GM23248 (cell line): ENCODE measurements at regions not wholly inside any gene's neighbourhood (a gene's known extent, or its start where the extent isn't known, plus 50 kb on each side); places are given as distances from the start of the nearest gene placed in this dataset.

ENCODE experiments used
- DNase-seq: peaks from one replicate; pipeline ENCODE4 v3.0.0-alpha.2; 2015
- H2AFZ ChIP-seq: fragments of 200-600 bp; sonication (generic); 2 replicates; pipeline ENCODE4 v1.6.1; 2016; ENCODE audit warnings: antibody characterized with exemption
- H3F3A ChIP-seq: fragments of 200-600 bp; sonication (generic); 2 replicates; pipeline ENCODE4 v1.6.1; 2016; ENCODE audit warnings: mild to moderate bottlenecking, antibody characterized with exemption, mixed run types; ENCODE audit not compliant: insufficient read depth
- H3K27ac ChIP-seq: fragments of 200-600 bp; sonication (generic); 2 replicates; pipeline ENCODE4 v1.5.1; 2016; ENCODE audit warnings: mild to moderate bottlenecking
- H3K27me3 ChIP-seq: fragments of 200-600 bp; sonication (generic); replicated peaks from 2 replicates; pipeline ENCODE4 v1.6.1; 2016; ENCODE audit warnings: mild to moderate bottlenecking; ENCODE audit not compliant: insufficient read depth
- H3K36me3 ChIP-seq: fragments of 200-600 bp; sonication (generic); 2 replicates; pipeline ENCODE4 v1.6.1; 2016; ENCODE audit warnings: low read depth, mild to moderate bottlenecking
- H3K4me1 ChIP-seq: fragments of 200-600 bp; sonication (generic); 2 replicates; pipeline ENCODE4 v1.6.1; 2016; ENCODE audit warnings: mild to moderate bottlenecking; ENCODE audit not compliant: insufficient read depth
- H3K4me2 ChIP-seq: fragments of 200-600 bp; sonication (generic); one replicate; pipeline ENCODE4 v1.6.1; 2016; ENCODE audit warnings: mild to moderate bottlenecking; ENCODE audit not compliant: unreplicated experiment
- H3K4me3 ChIP-seq: fragments of 200-600 bp; sonication (generic); 2 replicates; pipeline ENCODE4 v1.5.1; 2016; ENCODE audit warnings: mild to moderate bottlenecking
- H3K79me2 ChIP-seq: fragments of 200-600 bp; sonication (generic); 2 replicates; pipeline ENCODE4 v1.6.1; 2016; ENCODE audit warnings: mild to moderate bottlenecking; ENCODE audit not compliant: insufficient read depth
- H3K9ac ChIP-seq: fragments of 200-600 bp; sonication (generic); 2 replicates; pipeline ENCODE4 v1.6.1; 2016; ENCODE audit warnings: mild to moderate bottlenecking
- H3K9me2 ChIP-seq: fragments of 200-600 bp; sonication (generic); 2 replicates; pipeline ENCODE4 v1.6.1; 2016; ENCODE audit warnings: mixed run types, mild to moderate bottlenecking, moderate library complexity; ENCODE audit not compliant: insufficient read depth
- H3K9me3 ChIP-seq: fragments of 200-600 bp; sonication (generic); one replicate; pipeline ENCODE4 v1.6.1; 2017; ENCODE audit warnings: low read depth
- H4K20me1 ChIP-seq: fragments of 200-600 bp; sonication (generic); 2 replicates; pipeline ENCODE4 v1.6.0; 2016; ENCODE audit not compliant: insufficient read depth
- EZH2 ChIP-seq: fragments of 200-600 bp; sonication (generic); IDR thresholded peaks from 2 replicates; pipeline ENCODE4 v1.6.1; 2018; ENCODE audit warnings: antibody characterized with exemption, mild to moderate bottlenecking; ENCODE audit not compliant: insufficient read depth, poor library complexity, severe bottlenecking
- EZH2phosphoT487 ChIP-seq: fragments of 200-600 bp; sonication (generic); IDR thresholded peaks from 2 replicates; pipeline ENCODE4 v1.6.1; 2018; ENCODE audit warnings: antibody characterized with exemption, moderate library complexity, mild to moderate bottlenecking, low read depth; ENCODE audit not compliant: insufficient read depth
- WGBS, 2 experiments: methylation state at CpG; one replicate each; pipeline ENCODE4 v1.1.6; 2015 to 2017; ENCODE audit warnings: low lambda C conversion rate in 2 of 2, low coverage in 1 of 2; ENCODE audit errors: missing lambda C conversion rate in 2 of 2; 5-methylcytosine and 5-hydroxymethylcytosine counted together
- in situ Hi-C: fragments of 300-500 bp; cut with MboI; formaldehyde crosslinking; loops from 2 replicates; pipeline ENCODE4 v1.15.0; 2020

DNA sequence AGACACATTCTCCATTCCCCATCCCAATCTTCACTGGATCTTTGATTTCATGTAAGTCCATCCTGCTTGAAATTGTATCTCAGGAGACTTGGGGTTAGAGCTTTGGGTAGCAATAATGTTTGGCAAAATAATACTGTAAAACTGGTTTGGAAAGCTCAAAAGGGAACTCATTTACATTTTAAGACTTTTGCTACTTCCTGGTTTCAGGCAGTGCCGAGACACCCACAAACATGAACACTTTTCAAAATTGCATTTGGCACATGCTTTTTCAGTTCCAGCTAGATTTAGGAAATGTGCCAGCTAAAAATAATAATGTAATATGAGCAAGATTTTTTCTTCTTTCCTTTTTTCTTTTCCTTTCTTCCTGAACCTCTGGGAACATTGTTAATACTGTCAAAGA, 145.7 kb upstream of the CBLB start:
- Histone ChIP-seq H2AFZ (peak overlapping the region; percentile 47), H3F3A (peaks cover 18% of the 10 kb centered on the region), H3K27ac (peak overlapping the region; percentile 87), H3K9me2 (no peaks in the 10 kb centered on the region), H3K4me3 (peak overlapping the region; percentile 12; the same call in 1 of the 2 replicates), H3K36me3 (no peaks in the 10 kb centered on the region), H4K20me1 (no peaks in the 10 kb centered on the region), H3K4me1 (peaks cover 18% of the 10 kb centered on the region), H3K79me2 (no peaks in the 10 kb centered on the region), H3K4me2 (peak overlapping the region; percentile 49), H3K9ac (peak overlapping the region; percentile 54), H3K9me3 (no peaks in the 10 kb centered on the region), H3K27me3 (no peaks in the 10 kb centered on the region)
- 31 to 40% methylated on average over 1 of the region's 1 CpG for WGBS, 2 experiments
- no peak for TF ChIP-seq EZH2
- no peak for TF ChIP-seq EZH2phosphoT487
- in situ Hi-C loops = no loop called here
- DNase-seq = peak; percentile 18

DNA sequence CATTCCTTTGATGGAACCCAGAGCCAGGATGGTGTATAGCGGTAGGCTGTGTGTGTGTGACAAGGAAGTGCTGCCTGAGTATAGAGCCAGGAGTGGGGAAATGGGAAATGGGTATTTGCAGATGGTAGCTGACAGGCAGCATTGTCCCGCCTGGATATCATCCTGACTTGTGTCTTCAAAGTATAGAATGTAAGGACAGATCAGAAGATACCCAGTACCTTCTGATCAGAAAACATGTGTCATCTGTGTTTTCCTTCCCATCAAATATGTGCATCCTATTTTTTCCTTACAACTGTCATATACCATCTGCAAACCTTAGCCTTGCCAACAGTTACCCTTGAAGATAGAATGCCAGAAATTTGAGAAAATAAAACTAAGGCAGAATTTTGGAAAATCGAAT, 146.2 kb upstream of the CBLB start:
- peaks cover 18% of the 10 kb centered on the region for H3K4me1 ChIP-seq
- no peak for TF ChIP-seq EZH2
- TF ChIP-seq EZH2phosphoT487 = no peak

DNA sequence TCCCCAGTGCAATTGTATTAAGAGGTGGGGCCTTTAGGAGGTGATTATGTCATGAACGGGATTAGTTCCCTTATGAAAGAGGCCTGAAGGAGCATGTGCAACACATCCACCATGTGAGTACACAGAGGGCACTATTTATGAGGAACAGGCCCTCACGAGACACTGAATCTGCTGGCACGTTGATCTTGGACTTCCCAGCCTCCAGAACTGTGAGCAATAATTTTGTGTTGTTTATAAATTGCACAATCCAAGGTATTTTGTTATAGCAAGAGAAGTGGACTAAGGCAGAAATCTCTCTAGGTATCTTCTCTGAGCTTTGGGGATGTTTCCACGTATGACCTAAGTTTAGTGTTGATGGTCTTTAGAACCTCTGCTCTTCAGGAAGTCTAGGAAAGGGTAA, 149.3 kb upstream of the CBLB start:
- Histone ChIP-seq H3K79me2 (no peaks in the 10 kb centered on the region), H3K9me3 (no peaks in the 10 kb centered on the region), H3K9ac (no peak overlapping the region), H3K9me2 (no peaks in the 10 kb centered on the region), H3K27me3 (no peaks in the 10 kb centered on the region), H3K4me2 (no peak overlapping the region), H3K36me3 (no peaks in the 10 kb centered on the region), H4K20me1 (no peaks in the 10 kb centered on the region), H3K4me1 (peaks cover 16% of the 10 kb centered on the region), H3F3A (peaks cover 15% of the 10 kb centered on the region), H3K27ac (no peak overlapping the region), H2AFZ (no peak overlapping the region), H3K4me3 (no peak overlapping the region)
- DNase-seq = no peak
- TF ChIP-seq EZH2 = no peak
- TF ChIP-seq EZH2phosphoT487 = no peak
- in situ Hi-C loops = no loop called here
- WGBS, 2 experiments = 95 to 97% methylated on average over 4 of the region's 4 CpGs

More for the DNA sequence above, 146.2 kb upstream of the CBLB start:
- no peaks in the 10 kb centered on the region for H3K79me2 ChIP-seq
- no peak for DNase-seq
- H3K4me2 ChIP-seq = peak overlapping the region; percentile 49
- in situ Hi-C loops = no loop called here
- H3K9me3 ChIP-seq = no peaks in the 10 kb centered on the region
- H3K9ac ChIP-seq = 0 out of 2 replicates have a peak overlapping the region, but pooled peaks have one; percentile 54
- H3K4me3 ChIP-seq = no peak overlapping the region
- no peaks in the 10 kb centered on the region for H3K9me2 ChIP-seq
- 100% methylated on average over 3 of the region's 3 CpGs for WGBS, 2 experiments
- peak overlapping the region; percentile 87 for H3K27ac ChIP-seq
- no peaks in the 10 kb centered on the region for H4K20me1 ChIP-seq
- H3K36me3 ChIP-seq = no peaks in the 10 kb centered on the region
- peak overlapping the region; percentile 47; the same call in 1 of the 2 replicates for H2AFZ ChIP-seq
- H3K27me3 ChIP-seq = no peaks in the 10 kb centered on the region
- H3F3A ChIP-seq = peaks cover 18% of the 10 kb centered on the region

DNA sequence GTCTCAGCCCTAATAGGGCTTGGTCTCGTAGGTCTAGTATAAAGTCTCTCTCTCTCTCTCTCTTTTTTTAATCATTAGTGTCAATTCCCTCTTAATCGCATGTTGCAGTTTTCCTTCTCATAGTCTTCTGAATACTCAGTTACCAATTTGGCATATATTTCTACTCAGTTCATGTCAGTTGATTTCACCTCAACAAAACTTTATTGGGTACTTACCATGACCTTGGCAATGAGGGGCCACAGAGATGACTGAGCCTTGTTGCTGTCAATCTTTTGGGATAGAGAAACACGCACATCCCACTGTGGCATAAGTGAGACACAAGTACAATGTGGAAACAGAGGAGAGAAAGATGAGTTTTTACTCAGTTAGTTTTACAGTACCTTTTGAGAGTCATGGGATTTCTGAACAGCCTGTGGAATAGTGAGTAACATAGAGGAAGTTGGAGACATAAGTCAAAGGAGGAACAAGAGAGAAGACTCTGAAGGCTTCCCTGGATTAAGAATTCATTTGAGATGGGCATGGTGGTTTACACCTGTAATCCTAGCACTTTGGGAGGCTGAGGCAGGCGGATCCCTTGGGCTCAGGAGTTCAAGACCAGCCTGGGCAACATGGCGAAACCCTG, 150.2 kb upstream of the CBLB start:
- peaks cover 8% of the 10 kb centered on the region for H3K4me1 ChIP-seq
- H2AFZ ChIP-seq = no peak overlapping the region
- no peak overlapping the region for H3K9ac ChIP-seq
- no peak overlapping the region for H3K4me3 ChIP-seq
- H3K4me2 ChIP-seq = no peak overlapping the region
- H3K9me2 ChIP-seq = no peaks in the 10 kb centered on the region
- in situ Hi-C loops = no loop called here
- no peaks in the 10 kb centered on the region for H3K79me2 ChIP-seq
- WGBS, 2 experiments = 87 to 90% methylated on average over 5 of the region's 5 CpGs
- DNase-seq = no peak
- H3K27me3 ChIP-seq = no peaks in the 10 kb centered on the region
- H3F3A ChIP-seq = peaks cover 7% of the 10 kb centered on the region
- H3K27ac ChIP-seq = no peak overlapping the region
- TF ChIP-seq EZH2phosphoT487 (no peak), EZH2 (no peak)
- H4K20me1 ChIP-seq = no peaks in the 10 kb centered on the region
- H3K9me3 ChIP-seq = no peaks in the 10 kb centered on the region
- H3K36me3 ChIP-seq = no peaks in the 10 kb centered on the region

DNA sequence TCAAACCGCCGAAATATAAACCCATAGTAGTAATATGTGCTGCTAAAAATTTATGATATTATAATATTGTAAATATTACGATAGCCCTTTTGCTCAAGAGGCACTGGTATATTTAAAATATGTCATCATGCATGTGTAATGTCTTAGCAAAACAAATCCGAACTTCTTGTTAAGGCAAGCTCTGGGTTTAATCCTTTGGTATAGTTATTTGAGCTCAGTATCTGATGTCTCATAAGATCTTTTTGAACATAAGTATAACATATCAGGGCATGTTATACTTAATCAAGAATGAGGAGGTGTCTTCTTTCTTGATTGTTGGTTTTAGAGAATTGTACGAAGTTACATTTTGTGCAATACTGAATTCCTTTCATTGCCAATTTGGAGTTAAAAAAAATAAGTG, 154.1 kb upstream of the CBLB start:
- Histone ChIP-seq H3K9me2 (no peaks in the 10 kb centered on the region), H3K4me2 (no peak overlapping the region), H3F3A (no peaks in the 10 kb centered on the region), H4K20me1 (no peaks in the 10 kb centered on the region), H2AFZ (no peak overlapping the region), H3K9ac (no peak overlapping the region), H3K4me3 (no peak overlapping the region), H3K79me2 (no peaks in the 10 kb centered on the region), H3K27ac (no peak overlapping the region), H3K27me3 (no peaks in the 10 kb centered on the region), H3K4me1 (peaks cover 12% of the 10 kb centered on the region), H3K9me3 (no peaks in the 10 kb centered on the region), H3K36me3 (no peaks in the 10 kb centered on the region)
- no peak for DNase-seq
- 93% methylated on average over 5 of the region's 5 CpGs for WGBS, 2 experiments
- in situ Hi-C loops = no loop called here
- TF ChIP-seq EZH2phosphoT487 = no peak
- no peak for TF ChIP-seq EZH2
